Hematopoietic multipotent progenitor cell treated with erythropoietin and hydrocortisone succinate and interleukin-3 and kit ligand, for 4 days (in vitro differentiated cells): ENCODE measurements at regions not wholly inside any gene's neighbourhood (a gene's known extent, or its start where the extent isn't known, plus 50 kb on each side); places are given as distances from the start of the nearest gene placed in this dataset.
"Not testable (repeated sequence)": the region's sequence is repeated elsewhere in the genome, so short reads cannot be mapped to it uniquely, and the experiment has no call there.

Experiments
- DNase-seq: peaks from one replicate; pipeline ENCODE4 v3.0.0-alpha.2; 2015

GRCh38 chr1:147348592-147348991 is 106.1 kb downstream of the CHD1L start:
- DNase-seq: not testable (repeated sequence)

- DNase-seq: no peak
Observed at GRCh38 chr1:147349533-147349932, 107.0 kb downstream of the CHD1L start.

DNA sequence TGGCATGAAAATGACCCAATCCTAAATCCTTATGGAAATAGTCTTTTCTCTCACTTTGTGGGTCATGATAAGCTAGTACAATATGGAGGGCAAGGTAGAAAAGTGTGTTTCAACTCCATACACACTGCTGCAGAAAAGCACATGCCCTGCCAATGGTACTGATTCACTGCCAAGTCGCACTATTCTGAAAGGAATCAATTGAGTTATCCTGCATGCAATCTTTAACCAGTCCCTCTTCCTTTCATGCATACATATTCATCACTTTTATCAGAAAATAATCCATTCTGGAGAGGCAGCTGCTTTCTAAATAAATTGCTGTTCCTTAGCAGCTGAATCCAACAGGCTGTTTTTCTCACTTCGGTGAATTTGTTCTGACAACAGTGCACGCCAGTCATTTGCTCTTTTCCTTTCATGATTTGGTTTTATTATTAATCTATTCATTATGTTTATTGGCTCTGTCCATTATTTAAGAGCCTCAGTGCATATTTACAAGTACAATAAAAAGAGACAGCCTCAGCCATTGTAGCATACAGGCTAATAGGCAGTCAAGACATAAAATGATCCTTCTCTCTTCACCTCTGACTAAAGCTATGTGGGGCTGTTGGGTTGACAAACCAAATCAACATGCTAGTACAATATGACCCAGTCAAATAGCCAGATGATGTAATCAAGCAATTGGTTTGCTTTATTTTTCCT is 108.8 kb downstream of the CHD1L start:
- DNase-seq: no peak

GRCh38 chr1:147377263-147378246 is 135.1 kb downstream of the CHD1L start:
- DNase-seq: peak; percentile 91

DNA sequence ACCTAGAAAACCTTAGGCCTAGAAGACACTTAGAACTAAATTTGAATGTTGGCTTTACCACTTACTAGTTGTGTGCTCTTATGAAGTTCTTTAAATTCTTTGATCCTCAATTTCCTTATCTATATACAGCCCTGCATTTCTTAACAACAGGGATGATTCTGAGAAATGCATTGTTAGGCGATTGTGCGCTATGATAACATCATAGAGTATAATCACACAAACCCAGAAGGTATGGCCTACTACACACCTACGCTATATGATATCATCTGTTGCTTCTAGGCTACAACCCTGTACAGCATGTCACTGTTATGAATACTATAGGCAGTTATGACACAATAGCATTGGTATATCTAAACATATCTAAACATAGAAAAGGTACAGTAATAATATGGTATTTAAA is 137.4 kb downstream of the CHD1L start:
- no peak for DNase-seq

- no peak for DNase-seq
Observed at GRCh38 chr1:147384804-147385203, 142.3 kb downstream of the CHD1L start.

- DNase-seq: no peak
Observed at GRCh38 chr1:147388969-147389368, 146.5 kb downstream of the CHD1L start.

GRCh38 chr1:147389532-147390184 is 147.2 kb downstream of the CHD1L start:
- DNase-seq: peak; percentile 78

DNA sequence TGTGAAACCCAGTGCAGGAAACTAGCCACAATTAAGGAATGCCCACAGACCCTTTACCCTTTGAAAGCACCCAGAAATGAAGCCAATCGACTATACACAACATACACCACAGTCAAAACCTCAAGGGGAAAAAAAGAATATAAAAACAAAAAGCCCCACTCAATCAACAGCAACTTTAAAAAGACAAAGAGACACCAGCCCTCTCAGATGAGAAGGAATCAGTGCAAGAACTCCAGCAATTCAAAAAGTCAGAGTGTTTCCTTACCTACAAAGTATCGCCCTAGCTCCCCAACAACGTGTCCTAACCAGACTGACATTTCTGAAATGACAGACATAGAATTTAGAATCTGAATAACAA is 147.7 kb downstream of the CHD1L start:
- DNase-seq: no peak

DNA sequence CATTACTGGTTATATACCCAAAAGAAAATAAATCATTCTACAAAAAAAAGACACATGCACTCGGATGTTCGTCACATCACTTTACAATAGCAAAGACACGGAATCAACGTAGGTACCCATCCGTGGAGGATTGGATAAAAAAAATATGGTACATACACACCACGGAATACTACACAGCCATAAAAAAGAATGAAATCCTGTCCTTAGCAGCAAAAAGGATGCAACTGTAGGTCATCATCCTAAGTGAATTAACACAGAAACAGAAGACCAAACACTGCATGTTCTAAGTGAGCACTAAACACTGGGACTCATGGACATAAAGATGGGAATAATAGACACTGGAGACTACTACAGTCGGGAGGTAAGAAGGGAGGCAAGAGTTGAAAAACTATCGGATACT is 148.6 kb downstream of the CHD1L start:
- DNase-seq: no peak

DNA sequence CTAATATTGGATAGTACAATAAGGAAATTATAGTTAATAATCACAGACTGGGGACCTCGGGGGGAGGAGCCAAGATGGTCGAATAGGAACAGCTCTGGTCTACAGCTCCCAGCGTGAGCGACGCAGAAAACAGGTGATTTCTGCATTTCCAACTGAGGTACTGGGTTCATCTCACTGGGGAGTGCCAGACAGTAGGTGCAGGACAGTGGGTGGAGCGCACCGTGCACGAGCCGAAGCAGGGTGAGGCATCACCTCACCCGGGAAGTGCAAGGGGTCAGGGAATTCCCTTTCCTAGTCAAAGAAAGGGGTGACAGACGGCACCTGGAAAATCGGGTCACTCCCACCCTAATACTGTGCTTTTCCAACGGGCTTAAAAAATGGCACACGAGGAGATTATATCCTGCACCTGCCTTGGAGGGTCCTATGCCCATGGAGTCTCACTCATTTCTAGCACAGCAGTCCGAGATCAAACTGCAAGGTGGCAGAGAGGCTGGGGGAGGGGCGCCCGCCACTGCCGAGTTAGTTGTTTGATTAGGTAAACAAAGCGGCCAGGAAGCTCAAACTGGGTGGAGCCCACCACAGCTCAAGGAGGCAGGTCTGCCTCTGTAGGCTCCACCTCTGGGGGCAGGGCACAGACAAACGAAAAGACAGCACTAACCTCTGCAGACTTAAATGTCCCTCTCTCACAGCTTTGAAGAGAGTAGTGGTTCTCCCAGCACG is 138.8 kb upstream of the BCL9 start:
- DNase-seq: not testable (repeated sequence)

- DNase-seq: not testable (repeated sequence)
Observed at GRCh38 chr1:147404344-147404743, 137.0 kb upstream of the BCL9 start.

DNA sequence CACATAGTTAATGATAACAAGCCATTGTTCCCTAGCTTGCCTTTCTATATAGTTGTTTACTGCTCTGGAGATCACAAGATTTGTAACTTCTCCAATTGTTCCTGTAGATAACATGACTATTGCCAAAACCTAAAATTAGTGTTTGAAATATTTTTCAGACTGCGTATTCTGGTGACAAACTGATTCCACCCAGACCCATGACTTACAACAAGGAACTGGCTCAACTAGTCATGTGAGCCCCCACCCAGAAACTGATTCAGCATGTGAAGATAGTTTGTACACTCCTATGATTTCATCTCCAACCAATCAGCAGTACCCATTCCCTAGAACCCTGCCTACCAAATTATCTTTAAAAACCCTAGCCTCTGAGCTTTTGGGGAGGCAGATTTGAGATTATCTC is 131.4 kb upstream of the BCL9 start:
- no peak for DNase-seq

- no peak for DNase-seq
Observed at GRCh38 chr1:147413110-147413605, 128.1 kb upstream of the BCL9 start.

DNA sequence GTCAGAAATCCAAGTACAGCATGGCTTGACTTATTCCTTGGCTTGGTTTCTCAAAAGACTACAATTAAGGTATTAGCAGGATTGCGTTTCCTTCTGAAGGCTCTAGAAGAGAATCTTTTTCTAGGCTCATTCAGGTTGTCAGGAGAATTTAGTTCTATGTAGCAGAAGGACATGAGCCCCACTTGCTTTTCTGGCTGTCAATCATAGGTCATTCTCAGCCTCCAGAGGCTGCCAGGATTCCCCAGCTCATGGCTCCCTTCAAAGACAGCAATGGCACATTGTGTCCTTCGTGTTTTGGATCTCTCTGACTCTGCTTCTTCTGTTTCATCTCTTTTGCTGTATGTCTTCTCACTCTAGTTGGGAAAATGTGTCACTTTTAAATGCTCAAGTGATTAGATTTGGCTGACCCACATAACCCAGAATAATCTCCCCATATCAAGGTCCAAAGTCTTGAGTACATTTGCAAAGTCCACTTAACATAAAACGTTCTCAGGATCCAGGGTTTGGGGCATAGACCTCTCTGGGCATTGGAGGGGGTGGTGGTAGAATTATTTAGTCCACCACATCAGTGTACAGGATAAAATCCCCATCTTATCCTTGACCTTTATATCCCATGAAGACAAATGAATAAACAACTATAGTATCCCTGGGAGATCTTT is 126.7 kb upstream of the BCL9 start:
- no peak for DNase-seq

- DNase-seq: no peak
Observed at GRCh38 chr1:147417024-147417423, 124.3 kb upstream of the BCL9 start.

DNA sequence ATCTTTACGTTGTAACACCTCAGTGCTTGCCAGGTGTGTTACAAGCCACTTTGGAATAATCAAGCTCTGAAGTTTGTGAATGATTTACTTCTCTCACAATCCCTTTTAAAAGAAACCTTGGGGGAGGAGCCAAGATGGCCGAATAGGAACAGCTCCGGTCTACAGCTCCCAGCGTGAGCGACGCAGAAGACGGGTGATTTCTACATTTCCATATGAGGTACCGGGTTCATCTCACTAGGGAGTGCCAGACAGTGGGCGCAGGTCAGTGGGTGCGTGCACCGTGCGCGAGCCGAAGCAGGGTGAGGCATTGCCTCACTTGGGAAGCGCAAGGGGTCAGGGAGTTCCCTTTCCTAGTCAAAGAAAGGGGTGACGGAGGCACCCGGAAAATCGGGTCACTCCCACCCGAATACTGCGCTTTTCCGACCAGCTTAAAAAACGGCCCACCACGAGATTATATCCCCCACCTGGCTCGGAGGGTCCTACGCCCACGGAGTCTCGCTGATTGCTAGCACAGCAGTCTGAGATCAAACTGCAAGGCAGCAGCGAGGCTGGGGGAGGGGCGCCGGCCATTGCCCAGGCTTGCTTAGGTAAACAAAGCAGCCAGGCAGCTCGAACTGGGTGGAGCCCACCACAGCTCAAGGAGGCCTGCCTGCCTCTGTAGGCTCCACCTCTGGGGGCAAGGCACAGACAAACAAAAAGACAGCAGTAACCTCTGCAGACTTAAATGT is 118.0 kb upstream of the BCL9 start:
- DNase-seq: not testable (repeated sequence)

DNA sequence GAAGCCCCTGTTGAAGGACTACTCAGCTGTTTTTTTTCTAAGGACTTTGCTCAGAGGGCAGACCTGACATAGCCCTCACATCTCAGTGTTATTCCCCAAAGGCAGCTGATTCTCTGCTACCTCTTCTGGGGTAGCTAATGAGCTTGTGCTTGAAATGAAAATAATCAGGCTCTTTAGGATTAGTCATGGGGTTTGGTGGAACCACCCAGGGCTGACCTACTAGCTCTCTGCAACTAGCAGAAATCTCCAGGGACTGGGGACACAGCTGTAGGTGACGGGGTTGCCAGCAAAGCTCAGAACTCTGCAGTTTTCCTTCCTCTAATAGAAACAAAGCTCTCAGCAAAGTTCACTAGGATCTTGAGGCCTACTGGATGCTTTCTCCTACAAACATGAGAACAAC is 106.4 kb upstream of the BCL9 start:
- DNase-seq: no peak

DNA sequence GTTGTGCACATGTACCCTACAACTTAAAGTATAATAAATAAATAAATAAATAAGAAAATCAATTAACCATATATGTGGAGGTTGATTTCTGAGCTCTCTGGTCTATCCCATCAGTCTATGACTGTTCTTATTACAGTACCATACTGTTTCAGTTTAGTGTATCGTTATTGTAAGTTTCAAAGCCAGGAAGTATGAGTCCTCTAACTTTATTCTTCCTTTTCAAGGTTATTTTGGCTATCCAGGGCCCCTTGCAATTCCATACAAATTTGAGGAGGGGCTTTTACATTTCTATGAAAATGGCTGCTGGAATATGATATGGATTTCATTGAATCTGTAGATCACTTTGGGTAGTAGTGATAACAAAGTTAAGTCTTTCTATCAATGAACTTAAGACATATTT is 96.9 kb upstream of the BCL9 start:
- no peak for DNase-seq

DNA sequence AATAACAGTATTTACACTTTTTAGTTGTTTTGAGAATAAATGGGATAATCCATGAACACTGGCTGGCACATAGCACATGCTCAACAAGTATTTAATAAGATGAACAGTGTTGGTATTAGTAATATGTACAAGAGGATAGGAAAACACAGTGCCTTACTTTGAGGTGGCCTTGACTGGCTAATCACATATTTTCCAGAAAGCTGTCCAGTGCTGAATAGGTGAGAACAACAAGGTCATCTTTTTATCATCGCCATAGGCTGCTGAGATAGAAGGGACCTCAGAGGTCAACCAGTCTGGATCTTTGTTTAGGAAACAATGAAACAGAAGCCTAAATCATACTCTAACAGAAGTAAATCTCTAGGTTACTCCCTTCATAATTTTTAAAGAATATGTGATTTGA is 89.7 kb upstream of the BCL9 start:
- DNase-seq: no peak

GRCh38 chr1:147452809-147453208 is 88.5 kb upstream of the BCL9 start:
- no peak for DNase-seq

DNA sequence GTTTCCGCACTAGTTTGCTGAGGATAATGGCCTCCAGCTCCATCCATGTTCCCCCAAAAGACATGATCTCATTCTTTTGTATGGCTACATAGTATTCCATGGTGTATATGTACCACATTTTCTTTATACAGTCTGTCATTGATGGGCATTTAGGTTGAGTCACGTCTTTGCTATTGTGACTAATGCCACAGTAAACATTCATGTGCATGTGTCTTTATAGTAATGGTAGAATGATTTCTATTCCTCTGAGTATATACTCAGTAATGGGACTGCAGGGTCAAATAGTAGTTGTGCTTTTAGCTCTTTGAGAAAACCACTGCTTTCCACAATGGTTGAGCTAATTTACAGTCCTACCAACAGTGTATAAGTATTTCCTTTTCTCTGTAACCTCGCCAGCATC is 78.3 kb upstream of the BCL9 start:
- no peak for DNase-seq
